ENCODE measurements at regions not wholly inside any gene's neighbourhood (a gene's known extent, or its start where the extent isn't known, plus 50 kb on each side); places are given as distances from the start of the nearest gene placed in this dataset.

DNA sequence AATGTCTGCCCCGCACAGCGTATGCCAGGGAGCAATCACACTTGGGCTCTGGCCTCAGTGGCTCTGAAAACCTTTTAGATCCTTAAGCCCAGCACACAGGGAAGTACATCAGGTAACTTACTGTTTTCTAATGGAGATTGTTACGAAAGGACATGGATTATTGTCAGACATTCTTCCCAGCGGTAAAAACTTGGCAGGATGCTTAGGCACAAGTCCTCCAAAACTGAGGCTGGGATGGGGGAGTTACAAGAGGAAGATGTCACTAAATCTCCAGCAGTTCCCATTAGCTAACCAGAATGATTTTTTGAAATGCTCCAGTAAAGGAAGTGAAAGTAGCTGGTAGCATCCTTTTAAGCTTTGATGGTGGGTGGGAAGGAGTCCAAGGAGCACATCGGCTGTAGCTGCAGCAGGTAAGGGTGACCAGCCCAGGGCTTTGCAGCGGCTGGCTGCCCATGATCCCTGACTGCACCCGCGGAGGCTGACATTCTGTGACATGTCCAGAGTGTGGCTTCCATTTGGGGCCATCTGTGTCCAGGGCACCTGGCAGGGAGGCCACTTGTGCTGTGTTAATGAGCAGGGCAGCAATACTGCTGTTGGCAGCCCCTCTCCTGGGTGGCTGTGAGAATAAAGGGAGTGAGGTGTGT is 165.8 kb downstream of the GADD45G start:
- Mint-ChIP-seq H3K4me3 (no peak overlapping the region), H3K27me3 (ENCODE audit: low read depth in 3 of 3) (peaks cover 6 to 27% (median 16%) of the 10 kb centered on the region in 3 donors), H3K27ac (peak overlapping the region in 1 of 7 donors; percentile 71), H3K36me3 (no peaks in the 10 kb centered on the region), H3K9me3 (peaks cover 0 to 2% (median 0%) of the 10 kb centered on the region in 7 donors), H3K4me1 (peaks cover 11% of the 10 kb centered on the region)
- DNase-seq, result peak; percentile 5 to 31 (median 19)
- Histone ChIP-seq H4K20me1 (ENCODE audit: insufficient read depth, low read length) (no peaks in the 10 kb centered on the region), H2AFZ (ENCODE audit: insufficient read depth, low read depth, low read length, poor library complexity, severe bottlenecking) (no peak overlapping the region), H3K27me3 (ENCODE audit: control insufficient read depth in 2 of 2, insufficient read depth in 2 of 2, low read length in 2 of 2) (peaks cover 0 to 4% of the 10 kb centered on the region in 2 donors), H3K4me2 (replicated peaks; ENCODE audit: extremely low read depth, low read length, poor library complexity, severe bottlenecking) (no peak overlapping the region), H3K27ac (ENCODE audit: low read depth in 1 of 2, low read length in 2 of 2) (no peak overlapping the region), H3K36me3 (replicated peaks in 1 of 2; ENCODE audit: control insufficient read depth in 1 of 2, insufficient read depth in 2 of 2, low read length in 2 of 2) (no peaks in the 10 kb centered on the region), H3K4me1 (ENCODE audit: control insufficient read depth in 1 of 2, insufficient read depth in 2 of 2, low read length in 2 of 2) (peaks cover 0 to 4% of the 10 kb centered on the region in 2 donors), H3K4me3 (replicated peaks in 1 of 3; ENCODE audit: low read depth in 2 of 3, low read length in 3 of 3) (no peak overlapping the region), H3K79me2 (ENCODE audit: insufficient read depth, low read length) (no peaks in the 10 kb centered on the region), H3K9me3 (replicated peaks in 1 of 2; ENCODE audit: control insufficient read depth in 1 of 2, insufficient read depth in 1 of 2, low read length in 2 of 2) (no peaks in the 10 kb centered on the region), H3K9ac (ENCODE audit: insufficient read depth, low read length, poor library complexity, severe bottlenecking) (no peak overlapping the region)
- 72% methylated on average over 5 of the region's 8 CpGs for WGBS (ENCODE audit: insufficient coverage)
- intact Hi-C loops (cut with micrococcal nuclease), result no loop called here
- TF ChIP-seq, protein P1, sequence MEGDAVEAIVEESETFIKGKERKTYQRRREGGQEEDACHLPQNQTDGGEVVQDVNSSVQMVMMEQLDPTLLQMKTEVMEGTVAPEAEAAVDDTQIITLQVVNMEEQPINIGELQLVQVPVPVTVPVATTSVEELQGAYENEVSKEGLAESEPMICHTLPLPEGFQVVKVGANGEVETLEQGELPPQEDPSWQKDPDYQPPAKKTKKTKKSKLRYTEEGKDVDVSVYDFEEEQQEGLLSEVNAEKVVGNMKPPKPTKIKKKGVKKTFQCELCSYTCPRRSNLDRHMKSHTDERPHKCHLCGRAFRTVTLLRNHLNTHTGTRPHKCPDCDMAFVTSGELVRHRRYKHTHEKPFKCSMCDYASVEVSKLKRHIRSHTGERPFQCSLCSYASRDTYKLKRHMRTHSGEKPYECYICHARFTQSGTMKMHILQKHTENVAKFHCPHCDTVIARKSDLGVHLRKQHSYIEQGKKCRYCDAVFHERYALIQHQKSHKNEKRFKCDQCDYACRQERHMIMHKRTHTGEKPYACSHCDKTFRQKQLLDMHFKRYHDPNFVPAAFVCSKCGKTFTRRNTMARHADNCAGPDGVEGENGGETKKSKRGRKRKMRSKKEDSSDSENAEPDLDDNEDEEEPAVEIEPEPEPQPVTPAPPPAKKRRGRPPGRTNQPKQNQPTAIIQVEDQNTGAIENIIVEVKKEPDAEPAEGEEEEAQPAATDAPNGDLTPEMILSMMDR (IDR thresholded peaks at IDR 0.05), result no peak

DNA sequence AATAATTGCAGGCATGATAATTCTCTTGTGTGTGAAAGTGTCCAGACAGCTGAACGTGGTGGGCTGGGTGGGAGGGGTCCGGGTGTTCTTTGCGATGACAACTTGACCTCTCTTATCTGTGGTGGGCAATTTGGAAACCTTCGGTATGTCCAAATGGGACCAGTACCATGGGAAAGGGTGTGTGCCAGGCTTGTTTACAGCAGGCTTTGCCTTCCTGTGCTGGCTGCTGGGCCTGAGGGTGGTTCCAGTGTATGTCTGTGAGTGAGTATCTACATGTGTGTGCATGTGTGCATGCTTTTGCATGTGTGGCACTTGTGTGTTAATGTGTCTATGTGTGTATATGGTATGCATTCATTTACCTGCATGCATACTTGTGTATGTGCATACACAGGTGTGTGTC is 166.4 kb downstream of the GADD45G start:
- Histone ChIP-seq H3K9ac (ENCODE audit: insufficient read depth, low read length, poor library complexity, severe bottlenecking) (no peak overlapping the region), H3K36me3 (replicated peaks in 1 of 2; ENCODE audit: control insufficient read depth in 1 of 2, insufficient read depth in 2 of 2, low read length in 2 of 2) (no peaks in the 10 kb centered on the region), H3K9me3 (replicated peaks in 1 of 2; ENCODE audit: control insufficient read depth in 1 of 2, insufficient read depth in 1 of 2, low read length in 2 of 2) (no peaks in the 10 kb centered on the region), H3K4me1 (ENCODE audit: control insufficient read depth in 1 of 2, insufficient read depth in 2 of 2, low read length in 2 of 2) (peaks cover 0 to 4% of the 10 kb centered on the region in 2 donors), H2AFZ (ENCODE audit: insufficient read depth, low read depth, low read length, poor library complexity, severe bottlenecking) (no peak overlapping the region), H3K79me2 (ENCODE audit: insufficient read depth, low read length) (no peaks in the 10 kb centered on the region), H3K27me3 (ENCODE audit: control insufficient read depth in 2 of 2, insufficient read depth in 2 of 2, low read length in 2 of 2) (peaks cover 0 to 4% of the 10 kb centered on the region in 2 donors), H3K4me2 (replicated peaks; ENCODE audit: extremely low read depth, low read length, poor library complexity, severe bottlenecking) (no peak overlapping the region), H4K20me1 (ENCODE audit: insufficient read depth, low read length) (no peaks in the 10 kb centered on the region), H3K27ac (ENCODE audit: low read depth in 1 of 2, low read length in 2 of 2) (no peak overlapping the region), H3K4me3 (replicated peaks in 1 of 3; ENCODE audit: low read depth in 2 of 3, low read length in 3 of 3) (no peak overlapping the region)
- Mint-ChIP-seq H3K27ac (no peak overlapping the region), H3K9me3 (peaks cover 0 to 2% (median 0%) of the 10 kb centered on the region in 7 donors), H3K27me3 (ENCODE audit: low read depth in 3 of 3) (peaks cover 6 to 29% (median 16%) of the 10 kb centered on the region in 3 donors), H3K36me3 (no peaks in the 10 kb centered on the region), H3K4me1 (peaks cover 11% of the 10 kb centered on the region), H3K4me3 (no peak overlapping the region)
- 89% methylated on average over 4 of the region's 4 CpGs for WGBS (ENCODE audit: insufficient coverage)
- TF ChIP-seq, protein P1 (IDR thresholded peaks at IDR 0.05), result no peak
- intact Hi-C loops (cut with micrococcal nuclease), result no loop called here
- DNase-seq, result no peak
